ENCODE measurements at regions not wholly inside any gene's neighbourhood (a gene's known extent, or its start where the extent isn't known, plus 50 kb on each side); places are given as distances from the start of the nearest gene placed in this dataset.
"Not testable (repeated sequence)": the region's sequence is repeated elsewhere in the genome, so short reads cannot be mapped to it uniquely, and the experiment has no call there.

DNA sequence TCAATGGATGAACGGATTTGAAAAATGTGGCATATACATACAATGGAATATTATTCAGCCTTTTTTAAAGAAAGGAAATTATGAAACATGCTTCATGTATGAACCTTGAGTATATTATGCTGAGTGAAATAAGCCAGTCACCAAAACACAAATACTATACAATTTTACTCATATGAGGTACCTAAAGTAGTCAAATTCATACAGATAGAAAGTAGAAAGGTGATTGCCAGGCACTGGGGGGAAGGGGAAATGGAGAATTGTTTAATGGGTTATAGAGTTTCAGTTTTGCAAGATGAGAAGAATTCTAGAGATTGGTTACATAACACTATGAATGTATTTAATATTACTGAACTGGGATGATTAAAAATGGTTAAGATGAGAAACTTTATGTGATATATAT lies 171.4 kb downstream of the TMTC3 start:
- no peak for DNase-seq

DNA sequence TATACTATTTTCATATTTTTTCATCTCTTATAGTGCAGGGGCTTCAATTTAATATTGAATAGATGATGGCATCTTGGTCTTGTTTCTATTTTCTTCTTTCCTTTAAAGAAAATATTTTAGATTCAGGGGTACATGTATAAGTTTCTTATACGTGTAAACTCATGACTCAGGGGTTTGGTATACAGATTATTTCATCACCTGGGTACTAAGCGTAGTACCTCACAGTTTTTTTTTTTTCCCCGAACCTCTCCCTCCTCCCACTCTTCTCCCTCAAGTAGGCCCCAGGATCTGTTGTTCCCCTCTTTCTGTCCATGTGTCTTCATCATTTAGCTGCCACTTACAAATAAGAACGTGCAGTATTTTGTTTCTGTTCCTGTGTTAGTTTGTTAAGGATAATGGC lies 172.6 kb downstream of the TMTC3 start:
- DNase-seq = no peak

DNA sequence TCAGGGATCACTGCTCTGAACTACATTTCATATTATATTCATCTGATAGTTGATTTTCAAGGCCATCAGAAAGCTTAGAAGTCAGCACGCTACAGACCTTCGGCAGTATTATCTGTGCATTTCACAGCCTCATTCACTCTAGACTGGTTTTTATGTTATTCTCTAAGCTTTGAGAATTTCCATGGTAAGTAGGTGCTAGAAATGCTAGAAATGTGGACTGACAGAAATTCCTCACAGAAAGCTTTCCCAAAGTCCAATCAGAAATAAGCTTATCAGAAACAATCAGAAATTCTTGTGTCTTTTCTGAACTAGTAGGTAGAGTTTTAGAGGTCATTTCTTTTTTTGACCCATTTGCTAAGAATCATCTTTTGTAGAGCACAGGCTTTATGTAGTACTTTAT lies 176.6 kb downstream of the TMTC3 start:
- DNase-seq = no peak

DNA sequence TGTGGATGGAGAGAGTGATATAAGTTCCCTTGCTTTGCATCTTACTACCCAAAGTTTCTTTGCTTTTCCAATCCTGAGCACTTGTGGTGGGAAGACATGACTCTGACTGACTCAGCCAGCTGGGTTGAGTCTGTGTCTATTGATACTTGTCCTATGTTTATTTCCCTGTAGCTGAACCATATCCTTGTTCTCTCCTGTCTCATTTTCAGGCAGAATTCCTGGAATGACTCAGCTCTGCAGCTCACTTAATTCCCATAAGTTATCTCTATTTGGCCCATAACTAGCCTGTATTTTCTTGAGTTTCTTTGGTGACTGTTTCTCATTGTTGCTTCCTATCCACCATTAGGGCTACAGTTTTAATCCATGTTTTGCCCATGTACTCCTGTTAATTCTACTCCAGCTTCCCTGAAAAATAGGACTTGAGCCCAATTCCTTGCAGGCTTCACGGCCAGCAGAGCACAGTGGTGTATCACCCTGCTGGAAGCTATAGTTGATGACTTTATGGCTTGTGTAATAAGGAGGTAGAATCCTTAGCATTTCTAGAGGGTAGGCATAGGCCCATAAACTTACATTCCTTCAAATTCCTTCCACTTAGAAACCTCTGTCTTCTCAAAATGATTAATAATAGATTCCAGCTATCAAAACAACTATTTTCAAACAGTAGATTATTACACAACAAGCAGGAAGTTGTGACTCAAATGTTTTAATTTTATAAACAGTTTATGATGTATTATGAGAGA lies 183.1 kb downstream of the TMTC3 start:
- no peak for DNase-seq

DNA sequence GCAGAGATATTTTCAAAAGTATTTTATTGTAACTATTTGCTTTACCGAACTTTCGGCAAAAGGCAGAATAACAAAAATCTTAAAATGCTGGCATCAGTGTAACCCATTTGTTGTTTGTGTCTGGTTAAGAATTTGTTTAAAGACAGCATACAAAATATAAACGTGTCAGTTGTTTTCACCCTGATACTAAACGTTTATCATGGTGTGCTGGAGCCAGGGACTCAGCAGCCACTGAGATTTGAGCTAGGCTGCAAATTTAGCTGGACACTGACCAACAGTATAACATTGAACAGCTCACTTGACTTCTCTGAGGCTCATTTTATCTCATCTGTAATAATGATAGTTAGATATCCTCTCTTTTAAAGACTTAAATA lies 183.7 kb downstream of the TMTC3 start:
- no peak for DNase-seq

DNA sequence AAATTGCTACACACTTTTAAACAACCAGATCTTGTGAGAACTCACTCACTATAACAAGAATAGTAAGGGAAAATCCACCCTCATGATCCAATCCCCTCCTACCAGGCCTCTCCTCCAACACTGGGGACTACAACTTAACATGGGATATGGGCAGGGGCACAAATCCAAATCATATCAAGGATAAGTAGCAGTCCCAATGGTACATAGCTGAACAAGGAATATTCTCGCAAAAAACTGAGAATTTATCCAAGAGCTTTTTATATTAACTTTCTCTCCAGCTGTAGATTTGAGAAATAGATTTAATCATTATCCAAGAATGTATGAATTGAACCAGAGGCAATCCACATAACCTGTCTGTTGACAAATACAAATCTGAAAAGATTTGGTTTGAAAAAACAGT lies 185.2 kb downstream of the TMTC3 start:
- no peak for DNase-seq

DNA sequence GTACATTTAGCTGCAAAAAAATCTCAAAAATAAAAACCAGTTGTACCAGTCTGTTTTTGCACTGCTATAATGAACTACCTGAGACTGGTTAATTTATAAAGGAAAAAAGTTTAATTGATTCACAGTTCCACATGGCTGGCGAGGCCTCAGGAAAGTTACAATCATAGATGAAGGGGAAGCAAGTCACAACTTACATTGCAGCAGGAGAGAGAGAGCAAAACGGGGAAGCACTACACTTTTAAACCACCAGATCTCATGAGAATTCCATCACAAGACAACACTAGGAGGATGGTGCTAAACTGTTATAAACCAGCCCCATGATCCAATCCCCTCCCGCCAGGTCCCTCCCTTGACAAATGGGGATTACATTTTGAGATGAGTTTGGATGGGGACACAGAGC lies 186.0 kb downstream of the TMTC3 start:
- no peak for DNase-seq

DNA sequence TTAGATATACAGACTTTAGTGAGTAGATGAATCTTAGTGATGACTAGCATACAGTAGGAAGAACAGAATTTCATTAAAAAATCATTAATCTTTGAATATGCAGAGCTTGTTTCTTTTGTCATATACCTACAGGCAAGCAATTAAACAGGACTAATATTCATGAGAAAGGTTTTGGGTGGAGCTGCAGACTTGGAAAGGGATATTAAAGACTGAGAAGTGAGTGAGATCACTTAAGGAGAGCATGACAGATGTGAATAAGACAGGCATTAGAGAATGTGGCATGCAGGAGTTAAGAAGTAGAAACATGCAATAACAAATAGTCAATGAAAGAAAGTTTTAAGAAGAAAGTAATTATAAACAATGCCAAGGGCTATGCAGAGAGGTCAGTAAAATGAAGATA lies 187.7 kb downstream of the TMTC3 start:
- DNase-seq = no peak

DNA sequence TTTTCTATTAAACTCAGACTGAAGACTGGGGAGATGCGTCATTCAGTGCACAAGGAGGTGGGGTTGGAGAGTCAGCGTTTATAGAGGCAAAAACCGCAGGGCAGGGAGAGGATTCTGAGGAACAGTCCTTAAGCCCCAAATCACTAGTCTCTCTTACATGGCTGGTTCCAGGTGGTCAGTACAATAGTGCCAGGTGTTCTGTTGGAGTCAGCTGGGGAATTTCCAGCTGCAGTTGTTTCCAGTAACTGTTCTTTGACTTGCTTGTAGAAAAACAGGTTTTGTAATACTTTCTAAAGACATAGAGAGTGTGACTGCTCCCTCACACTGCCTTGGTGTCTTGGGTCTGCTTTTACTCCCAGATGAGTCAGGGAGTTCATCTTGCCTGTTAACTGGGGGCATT lies 192.2 kb downstream of the TMTC3 start:
- DNase-seq = no peak

DNA sequence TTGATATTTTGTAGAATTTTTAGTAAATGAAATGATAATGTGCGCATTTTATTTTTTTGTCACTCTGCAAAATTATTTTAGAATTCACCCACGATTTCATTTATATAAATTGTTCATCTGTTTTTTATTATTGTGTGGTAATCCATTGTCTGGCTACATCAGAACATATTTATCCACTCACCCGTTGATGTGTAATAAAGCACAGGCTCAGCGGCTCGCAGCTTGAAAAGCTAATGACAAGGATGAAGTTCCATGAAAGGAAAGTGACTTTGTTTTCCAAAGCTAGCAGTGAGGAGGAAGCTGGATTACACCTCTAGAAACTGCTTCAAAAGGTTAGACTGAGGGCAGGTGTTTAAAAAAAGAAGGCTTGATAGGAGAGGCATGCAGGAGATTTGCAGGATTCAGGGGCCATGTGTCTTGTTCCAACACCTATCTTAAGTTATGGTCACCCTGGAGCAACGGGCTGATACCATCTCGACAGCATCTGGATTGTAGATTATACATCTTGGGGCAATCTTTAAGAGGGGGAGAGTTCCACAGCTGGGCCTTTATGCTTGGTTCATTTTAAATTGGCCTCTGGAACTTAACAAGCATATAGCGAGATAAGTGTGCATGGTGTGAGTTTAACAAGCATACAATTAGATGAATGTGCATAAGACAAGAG lies 194.1 kb downstream of the TMTC3 start:
- DNase-seq = no peak

DNA sequence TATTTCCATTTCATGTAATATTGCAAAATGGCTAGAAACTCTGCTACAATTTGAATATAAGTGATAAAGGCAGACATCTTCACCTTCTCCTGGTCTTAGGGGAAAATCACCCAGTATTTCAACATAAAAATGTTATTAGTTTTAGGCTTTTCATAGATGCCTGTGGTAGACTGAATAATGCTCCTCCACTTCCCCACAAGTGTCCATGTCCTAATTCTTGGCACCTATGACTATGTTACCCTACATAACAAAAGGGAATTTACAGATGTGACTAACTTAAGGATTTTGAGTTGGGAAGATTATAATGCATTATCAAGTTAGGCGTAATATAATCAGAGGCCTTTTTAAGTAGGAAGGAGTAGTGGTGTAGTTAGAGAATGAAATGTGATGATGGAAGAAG lies 196.4 kb downstream of the TMTC3 start:
- no peak for DNase-seq

DNA sequence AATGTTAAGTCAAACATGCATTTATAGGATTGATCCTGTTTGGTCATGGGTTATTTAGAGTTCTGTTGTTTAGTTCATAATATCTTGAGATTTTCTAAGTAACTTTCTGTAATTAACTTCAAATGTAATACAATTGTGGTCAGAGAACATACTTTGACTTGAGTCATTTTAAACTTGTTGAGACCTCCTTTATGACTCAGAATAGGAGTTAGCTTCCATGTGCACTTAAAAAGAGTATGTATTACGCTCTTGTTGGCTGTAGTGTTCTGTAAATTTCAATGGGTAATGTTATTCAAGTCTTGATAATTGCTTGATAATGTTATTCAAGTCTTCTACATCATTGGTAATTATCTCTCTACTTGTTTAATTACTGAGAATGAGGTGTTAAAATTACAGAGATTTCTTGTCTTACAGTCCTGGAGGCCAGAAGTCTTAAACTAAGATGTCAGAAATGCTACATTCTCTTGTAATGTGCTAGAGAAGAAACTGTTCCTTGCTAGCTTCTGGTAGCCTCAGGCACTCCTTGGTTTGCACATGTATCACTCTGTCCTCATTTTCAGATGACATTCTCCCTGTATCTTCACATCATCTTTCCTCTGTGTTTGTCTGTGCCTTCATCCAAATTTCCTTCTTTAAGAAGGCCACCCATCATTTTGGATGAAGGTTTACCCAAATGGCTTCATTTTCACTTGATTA lies 197.3 kb downstream of the TMTC3 start:
- no peak for DNase-seq

DNA sequence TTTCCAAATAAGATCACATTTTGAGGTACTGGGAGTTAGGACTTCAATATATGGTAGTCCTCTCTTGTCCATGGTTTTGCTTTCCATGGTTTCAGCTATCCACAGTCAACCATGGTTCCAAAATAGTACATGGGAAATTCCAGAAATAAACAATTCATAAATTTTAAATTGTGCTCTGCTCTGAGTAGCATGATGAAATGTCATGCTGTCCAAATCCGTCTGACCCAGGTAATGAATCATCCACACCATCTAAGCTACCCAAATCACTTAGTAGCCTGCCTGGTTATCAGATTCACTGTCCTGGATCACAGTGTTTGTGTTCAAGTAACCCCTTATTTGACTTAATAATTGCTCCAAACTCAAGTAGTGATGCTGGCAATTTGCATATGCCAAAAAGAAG lies 197.9 kb downstream of the TMTC3 start:
- no peak for DNase-seq

DNA sequence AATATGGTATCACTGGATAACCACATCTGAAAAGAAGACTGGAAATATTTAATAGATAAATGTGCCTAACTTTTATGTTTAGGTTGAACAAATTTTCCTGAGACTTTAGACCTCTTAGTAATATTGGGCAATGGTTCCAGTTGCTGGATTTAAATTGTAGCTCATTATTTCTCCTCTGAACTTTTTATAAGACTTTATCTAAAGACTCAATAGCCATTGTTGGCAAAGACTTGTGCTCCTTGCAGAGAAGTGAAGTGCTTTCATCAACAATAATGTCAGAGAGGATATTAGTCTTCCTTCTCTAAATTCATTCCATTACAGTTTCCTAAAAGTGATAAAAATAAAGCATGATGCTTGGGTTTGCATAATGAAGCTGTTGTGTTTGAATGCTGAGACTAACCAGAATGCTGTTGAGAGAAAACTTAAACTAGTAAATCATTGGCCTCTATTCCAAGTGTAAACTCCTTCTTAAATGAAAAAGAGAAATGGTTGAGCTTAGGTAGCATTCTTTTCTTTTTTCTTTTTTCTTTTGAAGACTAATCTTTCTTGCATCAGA lies 200.2 kb downstream of the TMTC3 start:
- DNase-seq = no peak

DNA sequence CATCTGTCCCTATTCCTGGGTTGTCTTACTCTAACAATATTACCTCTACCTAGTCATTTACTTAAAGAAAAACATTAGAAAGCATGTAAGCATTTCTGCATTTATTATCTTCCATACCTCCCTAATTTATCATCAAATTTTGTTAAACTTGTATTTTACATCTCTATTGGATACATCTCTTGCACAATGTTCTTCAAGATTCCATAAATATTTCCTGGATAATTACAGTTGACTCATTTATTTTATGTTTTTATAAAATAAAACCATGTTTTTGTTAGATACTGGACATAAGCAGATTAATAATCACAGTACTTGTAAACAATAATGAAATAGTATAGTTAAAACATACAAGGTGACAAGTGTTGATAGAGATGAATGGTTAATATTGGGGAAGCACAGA lies 209.0 kb downstream of the TMTC3 start:
- DNase-seq = no peak

DNA sequence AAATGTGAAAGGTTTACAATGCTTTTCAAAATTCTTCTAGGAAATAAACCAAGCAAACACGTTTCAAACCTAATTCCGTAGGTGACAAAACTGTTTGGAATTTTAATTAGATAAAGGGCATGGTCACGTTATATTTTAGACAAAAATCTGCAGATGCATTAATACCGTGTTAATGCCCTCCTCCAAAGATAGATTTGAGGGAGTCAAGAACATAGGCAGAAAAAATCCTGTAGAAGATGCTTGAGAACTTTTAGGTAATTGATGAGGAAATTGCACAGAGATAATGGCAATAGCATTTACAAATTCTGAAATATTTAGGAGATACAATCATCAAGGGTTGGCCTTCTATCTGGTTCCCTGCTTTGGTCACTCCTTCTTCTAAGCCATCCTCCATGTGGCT lies 212.6 kb downstream of the TMTC3 start:
- DNase-seq = no peak

DNA sequence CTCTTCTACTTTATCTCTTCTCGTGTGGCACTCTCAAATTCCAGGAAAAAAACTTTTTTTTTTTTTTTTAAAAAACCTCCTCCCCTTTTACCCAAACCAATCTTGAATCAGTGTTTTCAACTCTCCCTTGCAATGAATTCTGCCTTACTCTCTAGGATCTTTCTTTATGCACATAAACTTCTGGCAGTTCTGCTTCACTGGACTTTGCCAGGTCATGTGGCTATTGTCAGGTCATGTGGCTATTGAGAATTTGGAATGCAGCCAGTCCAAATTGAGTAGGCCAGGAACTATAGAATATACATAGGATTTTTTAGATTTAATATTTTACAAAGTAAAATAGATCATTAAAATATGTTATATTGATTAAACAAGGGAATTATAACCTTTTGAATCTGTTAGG lies 218.2 kb downstream of the TMTC3 start:
- no peak for DNase-seq

DNA sequence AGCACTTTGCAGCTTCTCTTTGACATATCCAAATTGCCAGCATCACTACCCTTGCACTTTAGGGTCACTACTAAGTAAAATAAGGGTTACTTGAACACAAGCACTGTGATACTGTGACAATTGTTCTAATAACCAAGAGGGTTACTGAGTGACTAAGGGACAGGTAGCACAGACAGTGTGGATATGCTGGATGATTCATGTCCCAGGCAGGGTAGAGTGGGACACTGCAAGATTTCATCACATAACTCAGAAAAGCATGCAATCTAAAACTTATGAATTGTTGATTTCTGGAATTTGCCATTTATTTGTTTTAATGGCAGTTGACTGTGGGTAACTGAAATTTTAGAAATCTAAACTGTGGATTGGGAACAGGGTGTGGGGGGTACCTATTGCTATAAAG lies 218.8 kb downstream of the KITLG start:
- DNase-seq = no peak

DNA sequence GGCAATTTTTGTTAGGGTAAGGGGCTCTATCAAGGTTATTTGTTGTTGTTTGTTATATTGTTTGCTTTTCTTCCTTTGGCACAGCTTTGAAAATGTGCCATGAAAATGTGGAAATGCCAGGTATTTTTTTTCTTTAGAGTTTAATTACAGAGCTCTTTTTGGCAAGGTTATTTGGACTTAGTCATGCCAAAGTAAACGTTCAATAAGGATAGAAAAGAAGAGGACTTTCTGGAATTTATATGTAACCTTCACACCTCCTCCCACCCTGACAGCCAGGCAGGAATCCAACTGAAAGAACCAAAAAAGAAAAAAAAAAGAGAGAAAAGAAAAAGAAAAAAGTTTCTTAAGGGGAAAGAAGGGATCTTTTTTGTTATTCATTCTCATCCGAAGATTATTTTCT lies 217.8 kb downstream of the KITLG start:
- no peak for DNase-seq

DNA sequence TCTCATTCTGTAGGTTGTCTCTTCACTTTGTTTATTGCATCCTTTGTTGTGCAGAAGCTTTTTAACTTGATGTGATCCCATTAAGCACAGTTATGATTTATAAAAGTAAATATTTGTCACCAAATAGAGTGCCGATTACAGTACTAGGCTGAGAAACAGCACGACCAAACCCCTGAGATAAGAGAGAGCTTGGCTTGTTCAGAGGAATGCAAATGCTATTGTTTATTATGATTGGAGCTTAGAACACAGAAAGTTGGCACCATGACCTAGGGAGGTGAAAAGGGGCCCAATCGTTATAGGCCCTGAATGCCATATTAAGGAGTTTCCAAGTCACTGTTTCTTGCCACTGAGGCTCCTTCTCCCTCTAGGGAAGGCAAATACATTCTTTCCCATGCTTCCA lies 214.9 kb downstream of the KITLG start:
- no peak for DNase-seq

DNA sequence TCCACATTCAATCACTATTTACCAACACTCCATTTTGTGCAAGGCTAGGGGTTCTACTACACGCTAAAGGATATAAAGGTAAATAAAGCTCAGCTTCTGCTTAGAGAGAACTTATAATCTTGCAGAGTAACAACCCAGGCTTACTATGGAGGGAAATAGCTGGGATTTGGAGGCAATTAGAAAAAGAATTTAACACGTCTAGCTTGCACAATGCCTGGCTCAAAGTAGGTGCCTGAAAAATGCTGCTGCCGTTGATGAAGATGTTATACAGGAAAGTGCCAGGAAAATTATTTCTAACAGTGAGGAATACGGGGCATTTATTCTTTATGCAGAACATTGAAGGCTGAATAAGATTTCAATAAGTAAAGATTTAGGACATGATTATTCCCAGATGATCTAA lies 214.2 kb downstream of the KITLG start:
- DNase-seq = no peak

DNA sequence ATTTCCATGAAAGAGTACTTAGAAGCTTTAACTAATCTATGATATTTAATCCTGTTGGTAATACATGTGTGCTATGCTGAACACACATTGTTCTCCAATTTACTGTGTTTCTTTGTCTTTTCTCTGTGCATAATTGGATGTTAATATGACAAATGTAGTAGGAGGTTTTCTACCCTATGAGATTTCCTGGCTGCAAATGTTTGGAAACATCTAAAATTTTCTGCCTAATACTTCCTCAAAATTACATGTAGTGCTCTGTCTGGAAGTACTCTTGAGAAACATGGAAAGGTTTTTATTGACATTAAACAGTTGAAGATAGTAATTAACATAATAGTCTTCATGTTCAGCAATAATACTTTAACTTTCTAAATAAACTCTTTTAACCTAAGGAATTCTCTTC lies 213.0 kb downstream of the KITLG start:
- DNase-seq = no peak

DNA sequence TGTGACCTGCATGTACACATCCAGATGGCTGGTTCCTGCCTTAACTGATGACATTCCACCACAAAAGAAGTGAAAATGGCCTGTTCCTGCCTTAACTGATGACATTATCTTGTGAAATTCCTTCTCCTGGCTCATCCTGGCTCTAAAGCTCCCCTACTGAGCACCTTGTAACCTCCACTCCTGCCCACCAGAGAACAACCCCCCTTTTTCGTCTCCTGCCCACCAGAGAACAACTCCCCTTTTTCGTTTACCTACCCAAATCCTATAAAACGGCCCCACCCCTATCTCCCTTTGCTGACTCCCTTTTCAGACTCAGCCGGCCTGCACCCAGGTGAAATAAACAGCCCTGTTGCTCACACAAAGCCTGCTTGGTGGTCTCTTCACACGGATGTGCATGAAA lies 212.2 kb downstream of the KITLG start:
- DNase-seq = not testable (repeated sequence)
